ENCODE measurements at regions not wholly inside any gene's neighbourhood (a gene's known extent, or its start where the extent isn't known, plus 50 kb on each side); places are given as distances from the start of the nearest gene placed in this dataset.
"Not testable (repeated sequence)": the region's sequence is repeated elsewhere in the genome, so short reads cannot be mapped to it uniquely, and the experiment has no call there.

- no peaks in the 10 kb centered on the region for H3K4me1 Mint-ChIP-seq
- H3K27ac Mint-ChIP-seq = no peak overlapping the region
- H3K4me3 Mint-ChIP-seq = no peak overlapping the region
- peaks cover 6% of the 10 kb centered on the region for H3K9me3 Mint-ChIP-seq
- no peak for ATAC-seq (replicated peaks)
- peaks cover 3% of the 10 kb centered on the region for H3K27me3 Mint-ChIP-seq
- H3K36me3 Mint-ChIP-seq (ENCODE audit: low read depth) = no peaks in the 10 kb centered on the region
These were observed 167.6 kb downstream of the THBS2 start for GRCh38 chr6:169086020-169086419.

GRCh38 chr6:169085466-169085865 is 168.2 kb downstream of the THBS2 start:
- no peak overlapping the region for H3K4me3 Mint-ChIP-seq
- no peaks in the 10 kb centered on the region for H3K36me3 Mint-ChIP-seq (ENCODE audit: low read depth)
- H3K4me1 Mint-ChIP-seq = no peaks in the 10 kb centered on the region
- ATAC-seq (replicated peaks) = no peak
- H3K27me3 Mint-ChIP-seq = peaks cover 3% of the 10 kb centered on the region
- H3K27ac Mint-ChIP-seq = no peak overlapping the region
- peaks cover 6% of the 10 kb centered on the region for H3K9me3 Mint-ChIP-seq

- H3K27ac Mint-ChIP-seq; H3K9me3 Mint-ChIP-seq; H3K27me3 Mint-ChIP-seq; ATAC-seq (replicated peaks); H3K4me3 Mint-ChIP-seq; H3K36me3 Mint-ChIP-seq (ENCODE audit: low read depth); H3K4me1 Mint-ChIP-seq: not testable (repeated sequence)
These were observed 169.1 kb downstream of the THBS2 start for GRCh38 chr6:169084557-169084956.

GRCh38 chr6:169084067-169084466 is 169.6 kb downstream of the THBS2 start:
- ATAC-seq (replicated peaks) = no peak
- H3K4me1 Mint-ChIP-seq = no peaks in the 10 kb centered on the region
- H3K27ac Mint-ChIP-seq = no peak overlapping the region
- peaks cover 3% of the 10 kb centered on the region for H3K27me3 Mint-ChIP-seq
- no peak overlapping the region for H3K4me3 Mint-ChIP-seq
- no peaks in the 10 kb centered on the region for H3K9me3 Mint-ChIP-seq
- H3K36me3 Mint-ChIP-seq (ENCODE audit: low read depth) = no peaks in the 10 kb centered on the region

GRCh38 chr6:169083508-169083874 is 170.2 kb downstream of the THBS2 start:
- Mint-ChIP-seq H3K27ac (no peak overlapping the region), H3K4me1 (no peaks in the 10 kb centered on the region), H3K9me3 (no peaks in the 10 kb centered on the region), H3K27me3 (peaks cover 3% of the 10 kb centered on the region), H3K4me3 (no peak overlapping the region), H3K36me3 (ENCODE audit: low read depth) (no peaks in the 10 kb centered on the region)
- no peak for ATAC-seq (replicated peaks)

- H3K27me3 Mint-ChIP-seq = peaks cover 3% of the 10 kb centered on the region
- no peaks in the 10 kb centered on the region for H3K36me3 Mint-ChIP-seq (ENCODE audit: low read depth)
- H3K27ac Mint-ChIP-seq = no peak overlapping the region
- H3K4me1 Mint-ChIP-seq = no peaks in the 10 kb centered on the region
- H3K9me3 Mint-ChIP-seq = no peaks in the 10 kb centered on the region
- no peak overlapping the region for H3K4me3 Mint-ChIP-seq
- ATAC-seq (replicated peaks) = no peak
These were observed 170.7 kb downstream of the THBS2 start for GRCh38 chr6:169082817-169083507.

- Mint-ChIP-seq H3K4me3 (no peak overlapping the region), H3K27ac (no peak overlapping the region), H3K9me3 (no peaks in the 10 kb centered on the region), H3K4me1 (no peaks in the 10 kb centered on the region), H3K36me3 (ENCODE audit: low read depth) (no peaks in the 10 kb centered on the region), H3K27me3 (peaks cover 3% of the 10 kb centered on the region)
- no peak for ATAC-seq (replicated peaks)
These were observed 171.6 kb downstream of the THBS2 start for GRCh38 chr6:169082093-169082492.

GRCh38 chr6:169081248-169081647 is 172.4 kb downstream of the THBS2 start:
- H3K9me3 Mint-ChIP-seq = no peaks in the 10 kb centered on the region
- peaks cover 3% of the 10 kb centered on the region for H3K27me3 Mint-ChIP-seq
- no peaks in the 10 kb centered on the region for H3K4me1 Mint-ChIP-seq

GRCh38 chr6:169079650-169080049 is 174.0 kb downstream of the THBS2 start:
- no peak for ATAC-seq (replicated peaks)
- Mint-ChIP-seq H3K27ac (no peak overlapping the region), H3K27me3 (peaks cover 3% of the 10 kb centered on the region), H3K4me1 (no peaks in the 10 kb centered on the region), H3K36me3 (ENCODE audit: low read depth) (no peaks in the 10 kb centered on the region), H3K4me3 (no peak overlapping the region), H3K9me3 (no peaks in the 10 kb centered on the region)

More at GRCh38 chr6:169081248-169081647, 172.4 kb downstream of the THBS2 start:
- no peak overlapping the region for H3K4me3 Mint-ChIP-seq
- no peak for ATAC-seq (replicated peaks)
- no peaks in the 10 kb centered on the region for H3K36me3 Mint-ChIP-seq (ENCODE audit: low read depth)
- no peak overlapping the region for H3K27ac Mint-ChIP-seq

GRCh38 chr6:169078399-169079145 is 175.1 kb downstream of the THBS2 start:
- Mint-ChIP-seq H3K27me3 (peaks cover 5% of the 10 kb centered on the region), H3K9me3 (no peaks in the 10 kb centered on the region), H3K36me3 (ENCODE audit: low read depth) (no peaks in the 10 kb centered on the region), H3K27ac (no peak overlapping the region), H3K4me1 (no peaks in the 10 kb centered on the region), H3K4me3 (no peak overlapping the region)
- no peak for ATAC-seq (replicated peaks)

- H3K4me1 Mint-ChIP-seq = no peaks in the 10 kb centered on the region
- no peak overlapping the region for H3K27ac Mint-ChIP-seq
- no peaks in the 10 kb centered on the region for H3K9me3 Mint-ChIP-seq
- no peak for ATAC-seq (replicated peaks)
- H3K4me3 Mint-ChIP-seq = no peak overlapping the region
- H3K36me3 Mint-ChIP-seq (ENCODE audit: low read depth) = no peaks in the 10 kb centered on the region
- peaks cover 6% of the 10 kb centered on the region for H3K27me3 Mint-ChIP-seq
These were observed 177.6 kb downstream of the THBS2 start for GRCh38 chr6:169075915-169076654.

- Mint-ChIP-seq H3K4me1 (no peaks in the 10 kb centered on the region), H3K4me3 (no peak overlapping the region), H3K27ac (no peak overlapping the region), H3K9me3 (no peaks in the 10 kb centered on the region), H3K27me3 (peaks cover 6% of the 10 kb centered on the region), H3K36me3 (ENCODE audit: low read depth) (no peaks in the 10 kb centered on the region)
- no peak for ATAC-seq (replicated peaks)
These were observed 178.3 kb downstream of the THBS2 start for GRCh38 chr6:169075211-169075914.

GRCh38 chr6:169074526-169074925 is 179.1 kb downstream of the THBS2 start:
- no peaks in the 10 kb centered on the region for H3K4me1 Mint-ChIP-seq
- no peak for ATAC-seq (replicated peaks)
- no peak overlapping the region for H3K27ac Mint-ChIP-seq
- H3K9me3 Mint-ChIP-seq = no peaks in the 10 kb centered on the region
- H3K4me3 Mint-ChIP-seq = no peak overlapping the region
- no peaks in the 10 kb centered on the region for H3K36me3 Mint-ChIP-seq (ENCODE audit: low read depth)
- peaks cover 6% of the 10 kb centered on the region for H3K27me3 Mint-ChIP-seq

GRCh38 chr6:169073311-169073710 is 180.3 kb downstream of the THBS2 start:
- Mint-ChIP-seq H3K27me3 (peaks cover 6% of the 10 kb centered on the region), H3K36me3 (ENCODE audit: low read depth) (no peaks in the 10 kb centered on the region)
- no peak for ATAC-seq (replicated peaks)

More at GRCh38 chr6:169073311-169073710, 180.3 kb downstream of the THBS2 start:
- H3K9me3 Mint-ChIP-seq = no peaks in the 10 kb centered on the region
- H3K4me1 Mint-ChIP-seq = no peaks in the 10 kb centered on the region
- no peak overlapping the region for H3K27ac Mint-ChIP-seq
- no peak overlapping the region for H3K4me3 Mint-ChIP-seq
